ENCODE measurements at regions not wholly inside any gene's neighbourhood (a gene's known extent, or its start where the extent isn't known, plus 50 kb on each side); places are given as distances from the start of the nearest gene placed in this dataset.
A peak's percentile ranks its signal among the peaks of the same experiment; 100 is the strongest.
"Not testable (repeated sequence)": the region's sequence is repeated elsewhere in the genome, so short reads cannot be mapped to it uniquely, and the experiment has no call there.

GRCh38 chr4:9110700-9111099, 59.5 kb upstream of the FAM90A26 start:
- not testable (repeated sequence) for DNase-seq

DNA sequence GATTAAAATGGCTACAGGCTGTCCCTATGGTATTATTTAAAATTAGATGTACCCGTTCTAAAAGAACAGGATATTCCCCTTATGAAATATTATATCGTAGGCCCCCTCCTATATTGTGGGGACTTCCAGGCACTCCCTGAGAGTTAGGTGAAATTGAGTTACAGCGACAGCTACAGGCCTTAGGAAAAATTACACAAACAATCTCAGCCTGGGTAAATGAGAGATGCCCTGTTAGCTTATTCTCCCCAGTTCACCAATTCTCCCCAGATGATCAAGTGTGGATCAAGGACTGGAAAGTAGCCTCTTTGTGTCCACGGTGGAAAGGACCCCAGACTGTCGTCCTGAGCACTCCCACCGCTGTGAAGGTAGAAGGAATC, 67.1 kb upstream of the FAM90A26 start:
- DNase-seq: not testable (repeated sequence)

GRCh38 chr4:9102471-9103147, 67.6 kb upstream of the FAM90A26 start:
- not testable (repeated sequence) for DNase-seq

GRCh38 chr4:9096330-9096729, 73.9 kb upstream of the FAM90A26 start:
- not testable (repeated sequence) for DNase-seq

DNA sequence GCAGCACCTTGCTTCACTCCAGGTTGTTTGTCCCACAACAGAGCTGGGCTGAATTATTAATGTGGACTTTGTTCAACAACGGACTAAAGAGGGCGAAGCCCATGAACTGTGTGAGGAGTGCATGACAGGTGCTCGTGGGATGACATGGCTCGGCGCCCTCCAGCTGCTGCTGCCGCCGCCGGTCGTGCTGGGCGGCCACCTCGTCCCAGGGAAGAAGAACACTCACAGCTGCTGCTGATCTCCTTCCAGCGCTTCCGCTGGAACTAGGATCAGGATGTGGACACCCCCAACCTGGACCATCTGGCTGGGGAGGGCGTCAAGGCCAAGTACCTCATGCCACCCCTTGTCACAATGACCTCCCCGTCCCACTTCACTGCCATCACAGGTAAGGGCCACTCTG, 91.4 kb upstream of the FAM90A26 start:
- DNase-seq: not testable (repeated sequence)

DNA sequence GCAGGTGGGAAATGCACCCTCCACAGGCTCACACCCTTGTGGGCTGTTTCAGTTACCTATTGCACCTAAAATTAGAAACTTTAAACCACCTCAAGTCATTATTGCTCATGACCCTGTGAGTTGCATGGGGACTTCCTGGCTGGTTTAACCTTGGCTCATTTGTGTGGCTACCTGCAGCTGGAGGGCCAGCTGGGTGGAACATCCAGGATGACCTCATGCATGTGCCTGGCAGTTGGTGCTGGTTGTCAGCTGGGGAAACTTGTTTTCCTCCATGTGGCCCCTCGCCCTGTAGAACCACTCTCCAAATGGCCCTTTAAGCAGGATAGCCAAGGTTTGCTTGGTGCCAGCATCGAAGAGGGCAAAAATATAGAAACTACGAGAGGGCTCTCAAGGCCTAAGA, 93.2 kb upstream of the FAM90A26 start:
- not testable (repeated sequence) for DNase-seq

DNA sequence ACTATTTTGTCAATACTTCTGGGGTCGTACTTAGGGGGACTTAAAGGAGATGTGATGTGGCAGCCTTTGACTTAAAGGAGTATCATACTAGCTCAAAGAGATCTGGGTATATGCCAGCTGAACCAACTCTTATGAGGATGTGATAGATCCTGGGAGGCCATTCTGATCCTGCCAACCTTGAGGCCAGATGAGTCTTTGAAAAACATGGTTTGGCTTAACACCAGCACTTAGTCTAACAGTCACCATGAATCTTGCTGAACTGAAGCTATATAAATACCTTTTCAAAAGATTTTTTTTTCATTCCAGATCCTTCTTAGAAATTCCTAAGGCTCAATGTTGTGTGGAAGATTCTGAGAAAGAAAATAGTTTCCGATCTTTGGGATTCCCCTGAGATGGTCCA, 93.7 kb upstream of the FAM90A26 start:
- not testable (repeated sequence) for DNase-seq

GRCh38 chr4:9073371-9073770, 96.8 kb upstream of the FAM90A26 start:
- DNase-seq: not testable (repeated sequence)

GRCh38 chr4:9072521-9073220, 97.5 kb upstream of the FAM90A26 start:
- DNase-seq: peak; percentile 38

DNA sequence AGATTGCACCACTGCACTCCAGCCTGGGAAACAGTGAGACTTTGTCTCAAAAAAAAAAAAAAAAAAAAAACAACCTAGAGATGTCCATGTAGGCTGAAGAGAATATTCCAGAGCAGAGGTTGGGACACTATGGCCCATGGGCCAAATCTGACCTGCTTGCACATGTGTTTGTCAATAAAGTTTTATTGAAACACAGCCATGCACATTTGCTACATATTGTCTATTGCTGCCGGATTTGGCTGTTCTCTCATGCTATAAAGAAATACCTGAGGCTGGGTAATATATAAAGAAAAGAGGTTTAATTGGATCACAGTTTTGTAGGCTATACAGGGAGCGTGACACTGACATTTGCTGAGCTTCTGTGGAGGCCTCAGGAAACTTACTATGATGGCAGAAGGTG, 102.3 kb upstream of the FAM90A26 start:
- DNase-seq: not testable (repeated sequence)

GRCh38 chr4:9063612-9064011, 106.6 kb upstream of the FAM90A26 start:
- DNase-seq: not testable (repeated sequence)

GRCh38 chr4:9024866-9025265, 145.3 kb upstream of the FAM90A26 start:
- DNase-seq: not testable (repeated sequence)

DNA sequence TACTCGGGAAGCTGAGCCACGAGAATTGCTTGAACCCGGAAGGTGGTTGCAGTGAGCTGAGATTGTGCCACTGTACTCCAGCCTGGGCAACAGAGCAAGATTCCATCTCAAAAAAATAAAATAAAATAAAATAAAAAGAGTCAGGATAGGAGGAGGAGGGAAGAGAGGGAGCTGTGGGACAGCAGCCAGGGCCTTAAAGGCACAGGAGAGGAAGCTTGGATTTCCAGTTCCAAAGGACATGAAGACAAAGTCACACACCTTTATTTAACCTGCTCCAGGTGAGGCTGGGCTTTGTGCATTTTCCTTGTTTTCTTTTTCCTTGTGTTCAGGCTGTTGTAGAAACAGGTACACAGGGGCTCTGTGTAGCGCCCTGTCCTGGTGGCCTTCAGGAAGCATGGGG, 138.2 kb upstream of the HMX1 start:
- DNase-seq: not testable (repeated sequence)

DNA sequence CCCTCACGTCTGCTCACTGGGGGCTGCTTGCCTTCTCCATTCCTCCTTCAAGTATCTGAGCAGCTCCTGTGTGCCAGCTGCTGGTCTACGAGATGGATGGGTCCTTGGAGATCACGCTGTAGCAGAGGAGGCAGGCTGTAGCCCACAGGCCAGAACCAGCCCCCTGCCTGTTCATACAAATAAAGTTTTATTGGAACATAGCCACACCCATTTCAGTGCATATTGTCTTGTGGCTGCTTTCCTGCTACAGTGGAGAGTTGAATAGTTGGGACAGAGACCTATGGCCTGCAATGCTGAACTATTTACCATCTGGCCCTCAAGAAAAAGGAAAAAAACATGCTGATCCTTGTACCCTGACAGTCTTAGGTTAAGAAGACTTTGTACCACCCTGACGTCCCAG, 136.8 kb upstream of the HMX1 start:
- not testable (repeated sequence) for DNase-seq

GRCh38 chr4:9001153-9001552, 129.5 kb upstream of the HMX1 start:
- DNase-seq: not testable (repeated sequence)

GRCh38 chr4:9000505-9001001, 128.9 kb upstream of the HMX1 start:
- DNase-seq: peak; percentile 20

DNA sequence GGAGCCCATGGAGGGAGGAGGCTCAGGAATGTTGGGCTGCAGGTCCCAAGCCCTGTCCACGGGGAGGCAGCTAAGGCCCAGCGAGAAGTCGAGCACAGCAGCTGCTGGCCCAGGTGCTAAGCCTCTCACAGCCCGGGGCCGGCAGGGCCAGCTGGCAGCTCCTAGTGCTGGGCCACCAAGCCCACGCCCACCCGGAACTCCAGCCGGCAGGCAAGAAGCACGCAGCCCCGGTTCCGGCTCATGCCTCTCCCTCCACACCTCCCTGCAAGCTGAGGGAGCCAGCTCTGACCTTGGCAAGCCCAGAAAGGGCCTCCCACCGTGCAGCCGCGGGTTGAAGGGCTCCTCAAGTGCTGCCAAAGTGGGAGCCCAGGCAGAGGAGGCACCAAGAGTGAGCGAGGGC, 121.3 kb upstream of the HMX1 start:
- DNase-seq: not testable (repeated sequence)

DNA sequence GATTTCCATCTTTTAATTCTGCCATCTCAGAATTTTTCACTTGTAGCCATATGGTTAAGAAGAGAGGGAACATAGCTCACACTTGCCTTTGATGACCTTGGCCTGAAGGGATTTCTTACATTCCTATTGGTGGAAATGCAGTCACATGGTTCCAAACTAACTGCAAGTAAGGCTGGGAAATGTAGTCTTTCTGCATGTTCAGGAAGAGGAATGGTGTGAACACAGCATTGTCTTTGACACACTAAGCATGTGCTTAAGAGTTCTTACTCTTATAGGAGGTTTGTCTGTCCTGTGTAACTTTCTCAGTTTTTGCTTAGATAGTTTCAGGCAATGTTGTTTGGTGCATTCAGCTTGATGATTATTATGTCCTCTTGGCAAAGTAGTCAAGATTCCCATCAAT, 119.8 kb upstream of the HMX1 start:
- DNase-seq: not testable (repeated sequence)

GRCh38 chr4:8990341-8990740, 118.7 kb upstream of the HMX1 start:
- not testable (repeated sequence) for DNase-seq

DNA sequence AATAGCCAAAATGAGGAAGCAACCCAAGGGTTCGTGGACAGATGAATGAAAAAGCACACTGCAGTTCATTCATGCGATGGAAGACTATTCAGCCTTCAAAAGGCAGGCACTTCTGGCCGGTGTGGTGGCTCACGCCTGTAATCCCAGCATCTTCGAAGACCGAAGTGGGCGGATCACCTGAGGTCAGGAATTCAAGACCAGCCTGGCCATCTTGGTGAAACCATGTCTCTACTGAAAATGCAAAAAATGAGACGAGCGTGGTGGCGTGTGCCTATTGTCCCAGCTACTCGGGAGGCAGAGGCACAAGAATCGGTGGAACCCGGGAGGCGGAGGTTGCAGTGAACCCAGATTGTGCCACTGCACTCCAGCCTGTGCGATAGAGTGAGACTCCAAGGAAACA, 114.1 kb upstream of the HMX1 start:
- not testable (repeated sequence) for DNase-seq

DNA sequence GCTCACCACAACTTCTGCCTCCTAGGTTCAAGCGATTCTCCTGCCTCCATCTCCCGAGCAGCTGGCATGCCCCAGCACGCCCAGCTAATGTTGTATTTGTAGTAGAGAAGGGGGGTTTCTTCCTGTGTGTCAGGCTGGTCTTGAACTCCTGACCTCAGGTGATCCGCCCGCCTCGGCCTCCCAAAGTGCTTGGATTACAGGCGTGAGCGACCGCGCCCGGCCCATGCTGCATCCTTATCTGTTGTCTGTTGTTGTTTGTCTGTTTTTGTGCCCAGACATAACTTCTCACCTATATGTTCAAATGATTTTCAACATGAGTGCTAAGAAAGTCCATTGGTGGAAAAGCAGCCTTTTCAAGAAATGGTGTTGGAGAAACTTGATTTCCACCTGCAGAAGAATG, 113.0 kb upstream of the HMX1 start:
- DNase-seq: not testable (repeated sequence)

GRCh38 chr4:8983921-8984320, 112.3 kb upstream of the HMX1 start:
- not testable (repeated sequence) for DNase-seq

DNA sequence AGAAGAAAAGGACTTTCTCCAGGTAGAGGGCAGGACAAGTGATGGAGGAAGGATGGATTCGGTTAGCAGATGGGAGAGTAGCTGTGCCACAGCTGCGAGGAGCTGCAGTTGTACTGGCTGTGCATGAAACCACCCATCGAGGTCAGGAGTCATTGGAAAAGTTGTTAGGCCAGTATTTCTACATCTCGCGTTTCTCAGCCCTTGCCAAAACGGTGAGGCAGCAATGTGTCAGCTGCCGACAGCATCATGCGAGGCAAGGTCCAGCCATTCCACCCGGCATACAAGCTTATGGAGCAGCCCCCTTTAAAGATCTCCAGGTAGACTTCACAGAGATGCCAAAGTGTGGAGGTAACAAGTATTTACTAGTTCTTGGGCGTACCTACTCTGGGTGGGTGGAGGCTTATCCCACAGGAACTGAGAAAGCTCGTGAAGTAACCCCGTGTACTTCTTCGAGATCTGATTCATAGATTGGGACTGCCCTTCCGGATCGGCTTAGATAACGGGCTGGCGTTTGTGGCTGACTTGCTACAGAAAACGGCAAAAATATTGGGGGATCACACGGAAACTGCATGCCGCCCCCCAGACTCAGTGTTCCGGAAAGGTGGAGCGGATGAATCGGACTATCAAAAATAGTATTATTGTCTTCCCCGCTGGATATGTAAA, 105.0 kb upstream of the HMX1 start:
- DNase-seq: not testable (repeated sequence)

GRCh38 chr4:8972635-8973034, 101.0 kb upstream of the HMX1 start:
- not testable (repeated sequence) for DNase-seq

Data from RPMI8226 (cell line).